Central memory CD8-positive, alpha-beta T cell (primary cell): ENCODE measurements at regions not wholly inside any gene's neighbourhood (a gene's known extent, or its start where the extent isn't known, plus 50 kb on each side); places are given as distances from the start of the nearest gene placed in this dataset.

ENCODE experiments used
- ATAC-seq: fragments of 150-1000 bp; cut with Tn5 transposase; replicated peaks from 2 replicates; pipeline ENCODE4 v1.10.0; 2022; ENCODE audit warnings: mild to moderate bottlenecking, moderate FRiP score, moderate number of reproducible peaks; ENCODE audit not compliant: poor library complexity, severe bottlenecking; ENCODE audit errors: extremely low read depth
- DNase-seq, 2 donors: peaks; one replicate each; pipeline ENCODE4 v3.0.0; 2021; ENCODE audit warnings: low spot score in 2 of 2
- H3K27ac Mint-ChIP-seq: one replicate; pipeline ENCODE4 v1.8.0; 2022; ENCODE audit warnings: low read depth, mild to moderate bottlenecking, moderate library complexity, mixed read lengths
- H3K27me3 Mint-ChIP-seq: one replicate; pipeline ENCODE4 v1.8.0; 2022; ENCODE audit warnings: mixed read lengths
- H3K36me3 Mint-ChIP-seq: one replicate; pipeline ENCODE4 v1.8.0; 2022; ENCODE audit warnings: mild to moderate bottlenecking, moderate library complexity, mixed read lengths; ENCODE audit not compliant: insufficient read depth
- H3K4me1 Mint-ChIP-seq: one replicate; pipeline ENCODE4 v1.8.0; 2022; ENCODE audit warnings: mixed read lengths
- H3K4me3 Mint-ChIP-seq: one replicate; pipeline ENCODE4 v1.8.0; 2022; ENCODE audit warnings: mild to moderate bottlenecking, moderate library complexity, mixed read lengths
- H3K9me3 Mint-ChIP-seq: one replicate; pipeline ENCODE4 v1.8.0; 2022; ENCODE audit warnings: mixed read lengths

- Mint-ChIP-seq H3K36me3 (no peaks in the 10 kb centered on the region), H3K27me3 (no peaks in the 10 kb centered on the region), H3K4me3 (no peak overlapping the region), H3K27ac (no peak overlapping the region), H3K4me1 (no peaks in the 10 kb centered on the region), H3K9me3 (no peaks in the 10 kb centered on the region)
- ATAC-seq (no peak), DNase-seq (no peak)
These were observed 729.0 kb downstream of the FAM181B start for GRCh38 chr11:82004537-82005213.

- Mint-ChIP-seq H3K4me1 (no peaks in the 10 kb centered on the region), H3K27me3 (no peaks in the 10 kb centered on the region), H3K36me3 (no peaks in the 10 kb centered on the region), H3K9me3 (no peaks in the 10 kb centered on the region), H3K4me3 (no peak overlapping the region), H3K27ac (no peak overlapping the region)
- ATAC-seq (no peak), DNase-seq (no peak)
These were observed 729.8 kb downstream of the FAM181B start for GRCh38 chr11:82003671-82004515.

GRCh38 chr11:82003024-82003423 lies 730.6 kb downstream of the FAM181B start:
- H3K4me3 Mint-ChIP-seq, result no peak overlapping the region
- no peaks in the 10 kb centered on the region for H3K27me3 Mint-ChIP-seq
- no peaks in the 10 kb centered on the region for H3K36me3 Mint-ChIP-seq
- ATAC-seq (no peak), DNase-seq (no peak)
- H3K4me1 Mint-ChIP-seq, result no peaks in the 10 kb centered on the region
- no peak overlapping the region for H3K27ac Mint-ChIP-seq
- no peaks in the 10 kb centered on the region for H3K9me3 Mint-ChIP-seq

- no peaks in the 10 kb centered on the region for H3K9me3 Mint-ChIP-seq
- H3K4me1 Mint-ChIP-seq, result no peaks in the 10 kb centered on the region
- no peaks in the 10 kb centered on the region for H3K27me3 Mint-ChIP-seq
- no peak overlapping the region for H3K27ac Mint-ChIP-seq
- H3K4me3 Mint-ChIP-seq, result no peak overlapping the region
- DNase-seq, result no peak
- no peaks in the 10 kb centered on the region for H3K36me3 Mint-ChIP-seq
- no peak for ATAC-seq
These were observed 737.8 kb downstream of the FAM181B start for GRCh38 chr11:81995889-81996288.

GRCh38 chr11:81993755-81994154 lies 739.9 kb downstream of the FAM181B start:
- DNase-seq (no peak), ATAC-seq (no peak)
- Mint-ChIP-seq H3K27me3 (no peaks in the 10 kb centered on the region), H3K4me1 (no peaks in the 10 kb centered on the region), H3K27ac (no peak overlapping the region), H3K36me3 (no peaks in the 10 kb centered on the region), H3K4me3 (no peak overlapping the region), H3K9me3 (no peaks in the 10 kb centered on the region)

GRCh38 chr11:81990659-81991443 lies 742.8 kb downstream of the FAM181B start:
- H3K27ac Mint-ChIP-seq, result no peak overlapping the region
- no peaks in the 10 kb centered on the region for H3K4me1 Mint-ChIP-seq
- H3K27me3 Mint-ChIP-seq, result no peaks in the 10 kb centered on the region
- no peaks in the 10 kb centered on the region for H3K36me3 Mint-ChIP-seq
- ATAC-seq (no peak), DNase-seq (no peak)
- no peaks in the 10 kb centered on the region for H3K9me3 Mint-ChIP-seq
- no peak overlapping the region for H3K4me3 Mint-ChIP-seq

GRCh38 chr11:81989093-81989492 lies 744.6 kb downstream of the FAM181B start:
- peaks cover 6% of the 10 kb centered on the region for H3K9me3 Mint-ChIP-seq
- no peak overlapping the region for H3K27ac Mint-ChIP-seq
- H3K27me3 Mint-ChIP-seq, result peaks cover 12% of the 10 kb centered on the region
- H3K36me3 Mint-ChIP-seq, result no peaks in the 10 kb centered on the region
- ATAC-seq, result no peak
- no peak for DNase-seq
- H3K4me1 Mint-ChIP-seq, result no peaks in the 10 kb centered on the region
- H3K4me3 Mint-ChIP-seq, result no peak overlapping the region

GRCh38 chr11:81987829-81988472 lies 745.7 kb downstream of the FAM181B start:
- no peak for DNase-seq
- no peak for ATAC-seq
- Mint-ChIP-seq H3K36me3 (no peaks in the 10 kb centered on the region), H3K4me1 (no peaks in the 10 kb centered on the region), H3K4me3 (no peak overlapping the region), H3K27me3 (peaks cover 18% of the 10 kb centered on the region), H3K9me3 (peaks cover 6% of the 10 kb centered on the region), H3K27ac (no peak overlapping the region)

- ATAC-seq (no peak), DNase-seq (no peak)
- H3K36me3 Mint-ChIP-seq, result no peaks in the 10 kb centered on the region
- H3K4me3 Mint-ChIP-seq, result no peak overlapping the region
- no peaks in the 10 kb centered on the region for H3K4me1 Mint-ChIP-seq
- H3K27ac Mint-ChIP-seq, result no peak overlapping the region
- H3K27me3 Mint-ChIP-seq, result peaks cover 18% of the 10 kb centered on the region
- H3K9me3 Mint-ChIP-seq, result peaks cover 6% of the 10 kb centered on the region
These were observed 747.0 kb downstream of the FAM181B start for GRCh38 chr11:81986556-81987161.

- Mint-ChIP-seq H3K36me3 (no peaks in the 10 kb centered on the region), H3K27me3 (peaks cover 21% of the 10 kb centered on the region), H3K4me3 (no peak overlapping the region), H3K9me3 (peaks cover 9% of the 10 kb centered on the region), H3K4me1 (no peaks in the 10 kb centered on the region), H3K27ac (no peak overlapping the region)
- ATAC-seq (no peak), DNase-seq (no peak)
These were observed 754.2 kb downstream of the FAM181B start for GRCh38 chr11:81979448-81979847.

- no peak overlapping the region for H3K27ac Mint-ChIP-seq
- peaks cover 11% of the 10 kb centered on the region for H3K27me3 Mint-ChIP-seq
- H3K36me3 Mint-ChIP-seq, result no peaks in the 10 kb centered on the region
- ATAC-seq, result no peak
- DNase-seq, result no peak
- H3K9me3 Mint-ChIP-seq, result peaks cover 9% of the 10 kb centered on the region
- H3K4me1 Mint-ChIP-seq, result no peaks in the 10 kb centered on the region
- H3K4me3 Mint-ChIP-seq, result no peak overlapping the region
These were observed 758.3 kb downstream of the FAM181B start for GRCh38 chr11:81975261-81975900.

GRCh38 chr11:81970886-81971285 lies 762.8 kb downstream of the FAM181B start:
- Mint-ChIP-seq H3K27me3 (no peaks in the 10 kb centered on the region), H3K4me3 (no peak overlapping the region), H3K4me1 (no peaks in the 10 kb centered on the region), H3K27ac (no peak overlapping the region), H3K36me3 (no peaks in the 10 kb centered on the region), H3K9me3 (no peaks in the 10 kb centered on the region)
- DNase-seq (no peak), ATAC-seq (no peak)
